Sigmoid colon (tissue), 6 donors: ENCODE measurements at regions not wholly inside any gene's neighbourhood (a gene's known extent, or its start where the extent isn't known, plus 50 kb on each side); places are given as distances from the start of the nearest gene placed in this dataset.

Experiments
- DNase-seq: peaks from one replicate; pipeline ENCODE4 v3.0.0-alpha.2; 2019
- H3K27ac ChIP-seq, 4 donors: fragments of 200-600 bp; sonication (generic); one replicate each; pipeline ENCODE4 v1.5.1; 2016 to 2019; ENCODE audit warnings: mild to moderate bottlenecking in 1 of 4
- H3K27me3 ChIP-seq, 3 donors: fragments of 200-600 bp; sonication (generic); one replicate each; pipeline ENCODE4 v1.5.1; 2019; ENCODE audit warnings: mild to moderate bottlenecking in 1 of 3
- H3K36me3 ChIP-seq, 4 donors: fragments of 200-600 bp; sonication (generic); one replicate each; pipeline ENCODE4 v1.5.1; 2016 to 2019
- H3K4me1 ChIP-seq, 4 donors: fragments of 200-600 bp; sonication (generic); one replicate each; pipeline ENCODE4 v1.5.1; 2017 to 2019
- H3K4me3 ChIP-seq, 4 donors: fragments of 200-600 bp; sonication (generic); one replicate each; pipeline ENCODE4 v1.5.1; 2017 to 2019; ENCODE audit warnings: mild to moderate bottlenecking in 2 of 4, moderate library complexity in 1 of 4
- H3K9me3 ChIP-seq, 4 donors: fragments of 200-600 bp in 3 of 4; sonication (generic) in 3 of 4; one replicate each; pipeline versions ENCODE4 v1.5.1 to v1.6.1; 2013 to 2019
- CTCF ChIP-seq, 4 experiments: fragments of 450-650 bp in 3 of 4; fragments of 200-600 bp in 1 of 4; IDR thresholded peaks; one replicate each; pipeline ENCODE4 v1.5.1; 2016 to 2019; ENCODE audit warnings: antibody characterized with exemption in 4 of 4, mild to moderate bottlenecking in 3 of 4, moderate library complexity in 2 of 4
- EP300 ChIP-seq, 4 donors: sonication (generic); formaldehyde crosslinking; IDR thresholded peaks; one replicate each; pipeline ENCODE4 v1.6.1; 2017; ENCODE audit warnings: antibody characterized with exemption in 4 of 4
- POLR2A ChIP-seq, 2 donors: fragments of 450-650 bp; IDR thresholded peaks; one replicate each; pipeline ENCODE4 v1.6.1; 2016; ENCODE audit warnings: antibody characterized with exemption in 2 of 2, mild to moderate bottlenecking in 2 of 2, moderate library complexity in 2 of 2
- POLR2AphosphoS5 ChIP-seq, 4 donors: sonication (generic); formaldehyde crosslinking; IDR thresholded peaks; one replicate each; pipeline ENCODE4 v1.6.1; 2017; ENCODE audit warnings: antibody characterized with exemption in 4 of 4
- WGBS, 2 donors: extraction: QIAGEN DNeasy Blood & Tissue Kit; methylation state at CpG; one replicate each; pipeline ENCODE4 v1.1.7; 2013; 5-methylcytosine and 5-hydroxymethylcytosine counted together
- intact Hi-C: fragments of 100-400 bp; cut with DNase I; formaldehyde crosslinking; loops from one replicate; pipeline ENCODE4 v1.15.1; 2023
- donor health status: healthy with polysubstance abuse.
- donor health status: healthy.

GRCh38 chr13:85262499-85262898 lies 536.7 kb downstream of the SLITRK6 start:
- TF ChIP-seq POLR2AphosphoS5 (IDR thresholded peaks at IDR 0.05), result no peak
- no peak for TF ChIP-seq CTCF (IDR thresholded peaks at IDR 0.05)
- TF ChIP-seq POLR2A (IDR thresholded peaks at IDR 0.05), result no peak
- TF ChIP-seq EP300 (IDR thresholded peaks at IDR 0.05), result no peak
- intact Hi-C loops, result no loop called here
- Histone ChIP-seq H3K27ac (no peak overlapping the region), H3K4me3 (no peak overlapping the region), H3K9me3 (no peaks in the 10 kb centered on the region), H3K36me3 (no peaks in the 10 kb centered on the region), H3K4me1 (no peaks in the 10 kb centered on the region), H3K27me3 (no peaks in the 10 kb centered on the region)
- DNase-seq, result no peak
- WGBS, 2 donors, result 81 to 84% methylated on average over 2 of the region's 2 CpGs

- no peak for TF ChIP-seq EP300 (IDR thresholded peaks at IDR 0.05)
- no peak for TF ChIP-seq CTCF (IDR thresholded peaks at IDR 0.05)
- no peak for TF ChIP-seq POLR2A (IDR thresholded peaks at IDR 0.05)
- no peak for TF ChIP-seq POLR2AphosphoS5 (IDR thresholded peaks at IDR 0.05)
- H3K27me3 ChIP-seq, result no peaks in the 10 kb centered on the region
- no peak overlapping the region for H3K4me3 ChIP-seq
- intact Hi-C loops, result no loop called here
- WGBS, 2 donors, result 18 to 29% methylated on average over 1 of the region's 1 CpG
- DNase-seq, result no peak
- no peaks in the 10 kb centered on the region for H3K4me1 ChIP-seq
- H3K36me3 ChIP-seq, result no peaks in the 10 kb centered on the region
- no peak overlapping the region for H3K27ac ChIP-seq
- no peaks in the 10 kb centered on the region for H3K9me3 ChIP-seq
Measured at GRCh38 chr13:85261757-85262346, 537.4 kb downstream of the SLITRK6 start.

GRCh38 chr13:85260896-85261295 lies 538.3 kb downstream of the SLITRK6 start:
- 85 to 90% methylated on average over 1 of the region's 1 CpG for WGBS, 2 donors
- Histone ChIP-seq H3K36me3 (no peaks in the 10 kb centered on the region), H3K4me3 (no peak overlapping the region), H3K27ac (no peak overlapping the region), H3K9me3 (no peaks in the 10 kb centered on the region), H3K4me1 (no peaks in the 10 kb centered on the region), H3K27me3 (no peaks in the 10 kb centered on the region)
- no peak for DNase-seq
- intact Hi-C loops, result no loop called here
- no peak for TF ChIP-seq CTCF (IDR thresholded peaks at IDR 0.05)
- no peak for TF ChIP-seq POLR2A (IDR thresholded peaks at IDR 0.05)
- no peak for TF ChIP-seq POLR2AphosphoS5 (IDR thresholded peaks at IDR 0.05)

GRCh38 chr13:85255978-85256377 lies 543.2 kb downstream of the SLITRK6 start:
- Histone ChIP-seq H3K36me3 (no peaks in the 10 kb centered on the region), H3K4me1 (no peaks in the 10 kb centered on the region), H3K27ac (no peak overlapping the region), H3K27me3 (no peaks in the 10 kb centered on the region), H3K9me3 (no peaks in the 10 kb centered on the region), H3K4me3 (no peak overlapping the region)
- WGBS, 2 donors, result 90 to 92% methylated on average over 2 of the region's 2 CpGs
- DNase-seq, result no peak
- TF ChIP-seq POLR2A (IDR thresholded peaks at IDR 0.05) (no peak), CTCF (IDR thresholded peaks at IDR 0.05) (no peak)
- intact Hi-C loops, result no loop called here

GRCh38 chr13:85254641-85255040 lies 544.6 kb downstream of the SLITRK6 start:
- 79 to 92% methylated on average over 6 of the region's 6 CpGs for WGBS, 2 donors
- Histone ChIP-seq H3K4me3 (no peak overlapping the region), H3K9me3 (no peaks in the 10 kb centered on the region), H3K36me3 (no peaks in the 10 kb centered on the region), H3K27me3 (no peaks in the 10 kb centered on the region), H3K4me1 (no peaks in the 10 kb centered on the region), H3K27ac (no peak overlapping the region)
- no peak for DNase-seq
- no peak for TF ChIP-seq POLR2A (IDR thresholded peaks at IDR 0.05)
- no peak for TF ChIP-seq POLR2AphosphoS5 (IDR thresholded peaks at IDR 0.05)
- no peak for TF ChIP-seq EP300 (IDR thresholded peaks at IDR 0.05)
- TF ChIP-seq CTCF (IDR thresholded peaks at IDR 0.05), result no peak
- intact Hi-C loops, result no loop called here
